GM19372 (cell line): ENCODE measurements at regions not wholly inside any gene's neighbourhood (a gene's known extent, or its start where the extent isn't known, plus 50 kb on each side); places are given as distances from the start of the nearest gene placed in this dataset.
"Not testable (repeated sequence)": the region's sequence is repeated elsewhere in the genome, so short reads cannot be mapped to it uniquely, and the experiment has no call there.

ENCODE experiments used
- ATAC-seq: cut with Tn5 transposase; IDR thresholded peaks from one replicate; pipeline ENCODE4 v1.9.1; 2021; ENCODE audit warnings: mild to moderate bottlenecking, low read depth, moderate library complexity; ENCODE audit not compliant: unreplicated experiment

DNA sequence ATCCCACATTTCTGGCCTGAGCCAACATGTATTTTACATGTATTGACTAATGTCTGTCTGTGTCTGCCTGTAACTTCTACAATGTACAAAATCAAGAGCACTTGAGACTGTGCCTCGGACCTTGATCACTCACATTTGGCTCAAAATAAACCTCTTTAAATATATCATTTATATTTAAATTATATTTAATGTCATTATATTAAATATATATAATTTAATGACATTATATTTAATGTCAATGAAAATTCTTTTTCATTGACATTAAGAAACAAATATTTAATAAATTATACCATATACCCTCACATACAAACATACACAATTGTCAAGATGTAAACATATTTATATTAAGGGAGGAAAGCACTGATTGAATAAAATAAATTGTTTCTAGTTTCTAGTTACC lies 1099.8 kb upstream of the CDH18 start:
- ATAC-seq, result no peak

DNA sequence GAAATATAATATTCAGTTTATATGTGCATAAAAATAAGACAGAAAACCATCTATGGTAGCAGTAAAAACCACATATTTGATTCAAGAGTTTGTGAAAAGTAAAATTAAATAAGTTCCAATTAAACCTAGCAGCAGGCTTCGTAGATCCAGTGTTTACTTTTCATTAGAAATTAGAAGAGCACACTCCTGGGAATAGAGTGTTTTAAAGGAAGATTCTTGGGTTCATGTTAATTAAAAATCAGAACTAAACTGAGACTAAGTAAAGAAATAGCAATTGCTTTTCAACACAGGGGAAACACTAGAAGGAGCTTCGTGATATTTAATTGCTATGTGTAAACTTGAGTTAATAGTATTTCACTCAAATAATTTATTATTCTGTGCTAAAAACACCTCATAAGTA lies 1097.8 kb upstream of the CDH18 start:
- no peak for ATAC-seq

DNA sequence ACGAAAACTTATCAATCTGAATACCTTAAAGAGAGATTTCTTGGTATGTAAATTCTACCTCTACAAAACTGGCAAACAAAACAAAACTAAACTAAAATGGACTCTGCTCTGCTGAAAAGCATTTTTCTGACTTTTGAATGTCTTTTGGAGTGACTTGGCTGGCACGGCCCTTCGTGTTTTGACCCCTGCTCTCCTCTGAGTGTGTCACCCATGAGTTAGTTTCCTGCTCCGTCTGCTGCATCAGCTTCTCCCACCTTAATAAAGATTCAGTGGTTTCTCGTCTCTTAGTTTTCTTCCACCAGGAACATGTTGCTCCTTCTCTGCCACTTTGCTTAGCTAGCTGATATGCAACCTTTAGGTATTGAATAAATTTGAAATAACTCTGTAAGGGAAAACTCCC lies 1084.0 kb upstream of the CDH18 start:
- no peak for ATAC-seq

DNA sequence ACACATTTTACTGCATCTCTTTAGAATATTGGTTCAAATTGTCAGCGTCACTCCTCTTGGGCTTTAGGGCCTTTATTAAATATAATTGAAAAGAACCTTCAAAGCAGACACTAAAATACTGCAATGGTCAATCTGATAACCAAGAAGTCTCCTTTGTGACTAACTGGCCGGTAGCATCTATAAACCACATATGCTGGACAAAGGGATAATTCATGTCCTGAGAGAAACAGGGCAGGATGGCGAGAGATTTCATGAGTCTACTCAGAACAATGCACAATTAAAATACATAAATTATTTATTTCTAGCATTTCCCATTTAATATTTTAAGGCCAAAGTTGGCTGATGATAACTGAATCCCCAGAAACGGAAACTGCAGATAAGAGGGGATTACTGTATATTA lies 1083.4 kb upstream of the CDH18 start:
- no peak for ATAC-seq

DNA sequence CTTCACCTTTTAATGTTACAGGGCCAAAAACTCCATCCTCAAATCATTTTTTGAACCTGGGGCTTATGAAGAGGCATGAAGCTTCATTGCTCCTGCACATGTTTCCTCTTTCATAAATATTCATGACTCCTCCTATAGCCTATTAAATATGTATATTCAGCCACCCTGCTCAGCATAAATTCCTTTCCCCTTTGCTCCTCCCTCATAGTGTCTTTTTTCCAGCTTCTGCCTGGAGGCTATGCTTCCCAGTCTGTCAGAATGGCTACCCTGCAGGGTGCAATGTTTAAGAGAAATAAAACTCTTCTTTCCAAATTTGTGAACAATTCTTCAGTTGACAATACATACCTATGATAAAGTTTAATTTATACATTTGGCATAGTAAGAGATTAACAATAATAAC lies 1082.9 kb upstream of the CDH18 start:
- ATAC-seq, result no peak

DNA sequence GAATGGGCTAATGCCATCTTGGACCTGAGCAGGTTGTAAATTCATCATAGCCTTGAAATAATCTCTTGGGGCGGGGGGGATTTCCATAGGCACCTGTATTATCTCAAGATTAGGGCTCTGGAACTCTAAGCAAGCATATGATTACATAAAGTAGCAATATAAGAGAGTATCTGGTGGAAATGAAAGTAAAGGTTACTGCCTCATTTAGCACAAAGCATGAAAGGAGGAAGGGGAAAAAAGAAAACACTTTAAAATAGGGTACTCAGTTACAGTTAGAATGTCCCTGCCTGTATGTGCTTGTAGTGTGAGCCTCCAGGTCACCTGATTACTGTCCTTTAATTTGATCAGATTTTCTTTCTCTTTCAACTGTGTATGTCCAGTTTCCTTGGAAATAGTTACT lies 1079.7 kb upstream of the CDH18 start:
- no peak for ATAC-seq

DNA sequence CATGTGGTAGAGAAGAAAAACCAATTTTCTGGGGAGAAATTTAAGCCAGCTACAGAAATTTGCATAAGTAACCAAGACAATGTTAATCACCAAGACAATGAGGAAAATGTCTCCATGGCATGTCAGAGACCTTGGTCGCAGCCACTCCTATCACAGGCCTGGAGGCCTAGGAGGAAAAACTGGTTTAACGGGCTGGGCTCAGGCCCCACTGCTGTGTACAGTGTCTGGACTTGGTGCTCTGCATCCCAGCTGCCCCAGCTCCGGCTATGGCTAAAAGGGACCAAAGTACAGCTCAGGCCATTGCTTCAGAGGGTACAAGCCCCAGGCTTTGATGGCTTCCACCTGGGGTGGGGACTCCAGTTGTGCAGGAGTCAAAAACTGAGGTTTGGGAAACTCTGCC lies 1075.1 kb upstream of the CDH18 start:
- no peak for ATAC-seq

DNA sequence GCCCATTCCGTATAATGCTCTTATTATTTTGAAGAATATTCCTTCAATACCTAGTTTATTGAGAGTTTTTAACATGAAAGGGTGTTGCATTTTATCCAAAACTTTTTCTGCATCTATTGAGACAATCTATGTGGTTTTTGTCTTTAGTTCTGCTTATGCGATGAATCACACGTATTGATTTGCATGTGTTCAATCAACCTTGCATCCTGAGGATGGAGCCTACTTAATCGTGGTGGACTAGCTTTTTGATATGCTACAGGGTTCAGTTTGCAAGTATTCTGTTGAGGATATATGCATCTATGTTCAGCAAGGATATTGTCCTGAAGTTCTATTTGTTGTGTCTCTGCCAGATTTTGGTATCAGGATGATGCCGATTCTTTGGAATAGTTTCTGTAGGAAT lies 1070.3 kb upstream of the CDH18 start:
- ATAC-seq, result peak; percentile 80

DNA sequence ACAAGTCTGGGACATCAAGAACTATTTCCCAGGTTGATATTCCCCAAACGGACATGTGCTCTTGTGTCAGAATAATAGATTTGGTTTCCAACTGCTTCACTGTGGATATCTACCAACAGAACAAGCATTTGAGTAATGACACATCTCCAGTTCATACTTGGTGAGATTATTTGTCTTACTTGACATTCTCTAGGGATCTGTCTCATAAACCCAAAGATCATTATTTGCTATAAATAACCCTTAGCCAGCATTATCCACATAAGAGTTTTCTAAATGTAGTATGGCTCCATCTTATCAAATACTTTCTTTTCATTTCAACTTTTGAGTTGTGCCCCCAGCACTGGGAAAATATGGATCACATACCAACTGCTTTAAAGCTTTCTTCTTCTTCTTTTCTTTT lies 1063.9 kb upstream of the CDH18 start:
- ATAC-seq, result no peak

DNA sequence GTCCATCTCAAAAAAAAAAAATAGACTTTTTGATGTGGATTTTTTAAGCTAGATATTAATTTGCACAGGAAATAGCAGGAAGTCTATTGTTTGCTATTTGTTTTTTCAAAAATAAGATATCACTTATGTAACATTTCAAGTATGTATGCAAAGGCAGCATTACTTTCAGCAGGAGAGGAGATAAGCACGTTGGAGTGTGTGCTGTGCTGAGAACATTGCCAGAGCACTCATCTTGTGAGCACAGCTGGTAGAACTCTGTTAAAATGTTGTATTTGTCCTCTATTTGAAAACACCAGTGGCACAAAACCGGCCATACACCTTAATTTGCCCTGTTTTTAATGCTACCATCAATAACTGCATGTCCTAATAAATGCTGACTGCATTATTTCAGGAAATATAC lies 1061.9 kb upstream of the CDH18 start:
- no peak for ATAC-seq

DNA sequence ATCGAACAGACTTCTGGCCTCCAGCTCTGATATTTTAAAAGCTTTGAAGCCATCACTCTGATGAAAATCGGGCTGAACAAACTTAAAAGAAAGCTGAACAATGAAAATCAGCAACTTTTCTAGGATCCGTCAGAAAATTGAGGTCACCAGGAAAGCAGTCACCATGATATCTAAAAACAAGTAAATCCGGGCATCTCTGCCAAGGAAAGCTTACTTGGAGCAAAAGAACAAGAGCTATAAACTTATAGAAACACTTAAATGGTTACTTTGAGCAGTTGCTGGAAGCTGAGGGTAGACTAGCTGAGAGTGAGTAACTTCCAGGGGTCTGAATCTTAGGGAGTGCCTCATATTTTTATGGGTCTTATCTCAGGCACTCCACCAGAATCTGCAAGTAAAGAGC lies 1043.0 kb upstream of the CDH18 start:
- ATAC-seq, result no peak

DNA sequence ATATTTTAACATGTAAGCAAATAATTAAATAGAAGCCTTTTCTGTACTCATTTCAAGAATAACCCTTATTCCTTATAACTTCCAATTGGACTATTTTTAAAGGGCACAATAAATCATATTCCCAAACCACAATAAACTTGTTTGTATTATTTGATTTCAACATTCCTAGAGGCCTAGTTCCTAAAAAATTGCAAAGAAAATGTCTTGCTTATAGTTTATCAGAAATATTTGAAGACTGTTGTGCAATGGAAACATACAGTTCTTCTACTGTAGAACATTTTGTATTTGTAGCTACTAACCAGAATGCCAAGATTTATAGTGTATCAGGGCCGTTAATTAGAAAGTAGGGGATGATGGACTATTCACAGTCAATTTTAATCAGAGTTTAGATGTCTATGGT lies 1037.0 kb upstream of the CDH18 start:
- no peak for ATAC-seq

DNA sequence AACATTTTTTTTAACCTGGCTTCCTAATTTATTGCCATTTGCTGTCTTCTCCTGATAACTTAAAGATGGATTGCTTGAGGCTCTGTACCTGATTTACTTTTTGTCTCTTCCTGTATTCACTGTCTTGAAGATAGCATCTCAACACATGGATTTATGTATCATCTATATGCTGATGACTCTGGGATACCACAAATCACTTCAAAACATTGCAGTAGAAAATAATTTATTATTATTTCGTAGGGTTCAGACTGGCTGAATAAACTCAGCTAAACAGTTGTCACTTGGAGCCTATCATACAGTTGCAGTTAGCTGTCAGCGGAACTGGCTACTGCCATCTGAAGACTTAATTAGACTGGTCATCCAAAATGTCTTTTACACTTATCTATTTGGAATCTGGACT lies 1025.2 kb upstream of the CDH18 start:
- ATAC-seq, result no peak

DNA sequence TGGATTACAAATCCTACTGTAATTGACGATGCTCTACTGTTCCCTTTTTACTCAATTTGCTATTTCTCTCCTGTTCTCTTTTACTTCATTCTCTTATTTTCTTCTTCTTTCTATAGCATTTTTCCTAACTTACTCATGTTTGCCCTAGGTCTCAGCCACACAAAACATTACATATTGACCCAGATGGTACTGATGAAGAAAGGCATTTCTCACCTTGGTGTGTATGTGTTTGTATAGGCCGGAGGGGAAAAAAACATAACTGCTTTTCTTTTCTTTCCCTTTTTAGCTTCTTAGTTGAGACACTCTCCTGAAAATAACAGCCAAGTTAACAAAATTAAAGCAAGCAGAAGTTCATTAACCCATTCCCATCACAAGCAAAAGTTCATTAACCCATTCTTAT lies 1019.8 kb upstream of the CDH18 start:
- no peak for ATAC-seq

DNA sequence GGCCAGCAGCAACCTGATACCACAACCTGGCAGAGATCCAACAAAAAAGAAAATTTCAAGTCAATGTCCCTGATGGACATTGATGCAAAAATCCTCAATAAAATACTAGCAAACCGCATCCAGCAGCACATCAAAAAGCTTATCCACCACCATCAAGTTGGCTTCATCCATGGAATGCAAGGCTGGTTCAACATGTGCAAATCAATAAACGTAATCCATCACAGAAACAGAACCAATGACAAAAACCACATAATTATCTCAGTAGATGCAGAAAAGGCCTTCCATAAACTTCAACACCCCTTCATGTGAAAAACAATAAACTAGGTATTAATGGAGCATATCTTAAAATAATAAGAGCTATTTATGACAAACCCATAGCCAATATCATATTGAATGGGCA lies 1000.9 kb upstream of the CDH18 start:
- not testable (repeated sequence) for ATAC-seq

DNA sequence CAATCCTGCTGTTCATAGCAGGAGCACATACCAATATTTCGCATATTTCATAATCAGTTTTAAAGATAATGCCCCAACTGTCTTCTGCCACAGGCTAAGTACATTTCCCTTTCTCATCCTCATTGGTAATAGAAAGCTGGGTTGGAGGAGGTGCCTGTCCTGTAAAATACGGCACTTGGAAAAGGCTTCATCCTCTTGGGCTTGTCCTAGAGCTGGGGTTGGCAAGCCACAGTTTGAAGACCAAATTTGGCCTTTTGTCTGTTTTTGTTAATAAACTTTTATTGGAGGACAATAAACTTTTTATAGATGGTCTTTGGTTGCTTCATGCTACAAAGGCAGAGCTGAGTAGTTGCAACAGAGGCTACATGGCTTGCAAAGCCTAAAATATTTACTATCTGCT lies 997.8 kb upstream of the CDH18 start:
- no peak for ATAC-seq

DNA sequence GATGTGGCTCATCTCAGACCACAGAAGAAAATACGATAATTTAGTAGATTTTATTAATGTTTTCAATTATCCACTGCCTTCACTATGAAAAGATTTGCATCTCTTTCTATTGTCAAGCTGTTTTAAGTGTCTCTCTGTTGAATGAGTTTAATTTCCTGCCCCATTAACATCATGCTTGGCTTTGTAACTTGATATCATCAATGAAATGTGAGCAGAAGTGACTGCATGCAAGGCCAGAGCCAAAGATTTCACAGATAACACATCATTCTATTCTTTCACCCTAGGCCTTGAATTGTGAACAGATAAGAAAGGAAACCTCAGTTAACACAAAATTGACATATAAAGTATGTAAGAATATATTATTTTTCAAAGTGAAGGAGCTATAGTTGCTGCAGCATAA lies 986.4 kb upstream of the CDH18 start:
- ATAC-seq, result no peak

DNA sequence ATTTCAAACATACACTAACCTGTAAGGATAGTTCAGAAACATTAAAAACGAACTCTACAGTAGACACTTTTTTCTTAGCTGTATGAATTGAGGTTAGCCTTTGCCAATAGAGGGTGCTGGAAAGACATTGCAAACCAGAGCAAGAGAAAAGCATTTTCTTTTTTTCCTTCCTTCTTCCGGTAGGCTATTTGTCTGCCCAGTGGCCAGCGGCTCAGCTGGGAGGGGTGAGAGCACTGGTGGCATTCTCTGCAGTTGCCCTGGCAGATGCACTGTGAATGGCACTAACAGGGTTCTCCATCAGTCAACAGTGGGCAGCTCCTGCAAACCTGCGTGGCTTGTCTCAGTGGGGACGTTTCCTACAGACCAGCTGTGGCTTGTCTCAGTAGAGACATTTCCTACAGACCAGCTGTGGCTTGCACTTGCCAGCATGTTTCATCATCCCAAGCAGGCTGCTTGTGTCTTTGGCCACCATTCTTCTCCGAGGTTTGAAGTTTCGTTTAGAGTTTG lies 984.5 kb upstream of the CDH18 start:
- ATAC-seq, result peak; percentile 85

DNA sequence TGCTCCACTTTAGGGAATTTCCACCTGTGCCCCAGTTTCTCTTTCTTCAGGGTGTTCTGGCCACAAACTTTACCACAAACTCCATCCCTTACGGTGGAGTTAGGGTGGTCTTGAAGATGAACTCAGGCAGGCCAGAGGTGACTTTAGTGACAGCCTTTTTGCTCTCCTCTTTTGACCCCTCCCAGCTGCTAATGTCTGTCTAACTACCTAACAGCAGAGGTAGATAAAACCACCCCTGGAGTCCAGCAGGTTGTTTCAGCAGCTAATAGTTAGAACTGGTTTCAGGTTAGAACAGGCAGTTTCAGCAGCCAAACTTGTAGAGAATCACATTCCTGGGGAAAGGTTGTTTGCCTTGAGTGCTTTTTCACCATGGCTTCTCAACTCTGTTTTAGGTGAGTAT lies 971.3 kb upstream of the CDH18 start:
- ATAC-seq, result no peak

DNA sequence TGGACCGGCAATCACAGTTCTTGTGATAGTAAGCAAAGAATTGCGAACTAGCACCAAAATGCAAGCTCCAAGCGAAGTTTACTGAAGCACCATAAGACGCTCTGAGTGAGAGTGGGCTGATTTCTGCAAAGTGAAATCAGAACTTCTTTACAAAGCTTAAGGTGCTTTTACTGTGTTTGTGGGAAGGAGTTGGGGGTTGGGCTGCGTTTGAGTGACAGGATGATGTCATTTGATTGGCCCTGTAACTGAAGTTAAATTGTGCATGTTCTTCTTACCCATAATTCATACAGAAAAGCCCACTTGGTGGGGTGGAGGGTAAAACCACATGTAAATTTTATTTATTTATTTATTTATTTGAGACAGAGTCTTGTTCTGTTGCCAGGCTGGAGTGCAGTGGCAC lies 970.6 kb upstream of the CDH18 start:
- ATAC-seq, result no peak

DNA sequence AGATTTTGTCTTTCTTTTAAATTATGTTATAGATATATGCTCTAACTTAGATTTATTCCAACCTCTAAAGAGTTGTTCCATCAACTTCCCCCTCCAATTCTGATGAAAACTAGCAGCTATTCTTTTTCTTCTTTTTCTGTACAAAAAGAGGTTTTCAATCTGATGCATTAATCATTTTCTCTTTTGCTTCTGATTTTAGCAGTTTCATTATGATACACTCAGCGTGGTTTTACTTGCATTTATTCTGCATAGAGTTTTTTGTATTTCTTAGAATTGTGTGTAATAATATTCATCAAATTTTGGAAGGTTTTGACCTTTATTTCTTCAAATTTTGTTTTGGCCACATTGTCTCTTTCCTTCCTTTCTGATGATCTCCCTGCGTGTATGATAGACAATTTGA lies 968.1 kb upstream of the CDH18 start:
- ATAC-seq, result no peak

DNA sequence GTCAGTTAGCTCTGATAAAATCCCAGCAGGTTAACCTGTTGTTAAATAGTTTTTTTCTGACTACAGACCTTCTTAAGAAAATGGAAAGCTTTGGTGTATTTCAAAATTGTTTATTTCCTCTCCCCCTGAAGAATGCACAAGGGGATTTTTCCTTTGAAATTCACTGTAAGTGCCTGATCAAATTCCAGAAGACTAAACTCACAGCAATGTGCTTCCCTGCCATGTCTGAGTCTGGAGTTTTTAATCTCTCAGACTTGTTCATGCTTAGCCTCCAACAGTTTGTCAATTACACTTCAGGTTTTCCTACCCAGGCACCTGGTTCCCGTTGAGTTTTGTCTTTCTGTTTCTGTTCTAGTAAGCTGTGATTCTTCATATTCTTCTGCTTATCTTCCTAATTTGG lies 961.6 kb upstream of the CDH18 start:
- ATAC-seq, result no peak

DNA sequence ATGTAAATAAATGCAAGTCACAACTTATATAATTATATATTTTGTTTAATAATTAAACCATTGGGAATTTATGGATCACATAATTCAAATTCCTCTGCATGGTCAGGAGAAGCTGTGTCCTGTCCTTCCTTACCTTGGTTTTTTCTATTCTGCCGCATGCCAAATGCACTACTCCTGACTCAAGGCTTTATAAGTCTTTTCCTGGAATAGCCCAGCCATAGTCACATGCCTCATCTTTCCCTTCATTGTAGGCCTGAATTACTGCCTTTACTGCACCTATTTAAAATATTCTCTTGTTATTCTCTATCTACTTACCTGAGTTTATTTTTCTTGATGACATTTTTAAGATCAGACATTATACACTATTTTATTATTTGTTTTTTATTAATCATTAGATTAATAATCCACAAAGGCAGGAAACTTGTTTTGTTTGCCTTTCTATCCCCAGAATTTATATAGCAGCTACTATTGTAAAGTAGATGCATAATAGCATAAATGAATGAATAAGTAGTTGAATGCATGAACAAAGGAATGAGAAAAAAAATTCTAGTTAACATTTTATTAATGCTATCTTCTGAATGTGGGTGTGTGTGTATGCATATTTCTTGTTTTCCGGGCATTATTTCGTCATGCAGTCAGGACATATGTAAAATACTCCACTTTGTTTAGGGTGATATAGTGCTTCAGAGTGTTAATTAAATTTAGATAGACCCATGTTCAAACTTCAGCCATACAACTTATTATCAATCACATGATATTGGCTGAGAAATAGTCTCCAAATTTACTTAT lies 955.4 kb upstream of the CDH18 start:
- ATAC-seq, result not testable (repeated sequence)
